ENCODE measurements at regions not wholly inside any gene's neighbourhood (a gene's known extent, or its start where the extent isn't known, plus 50 kb on each side); places are given as distances from the start of the nearest gene placed in this dataset.
A peak's percentile ranks its signal among the peaks of the same experiment; 100 is the strongest.

DNA sequence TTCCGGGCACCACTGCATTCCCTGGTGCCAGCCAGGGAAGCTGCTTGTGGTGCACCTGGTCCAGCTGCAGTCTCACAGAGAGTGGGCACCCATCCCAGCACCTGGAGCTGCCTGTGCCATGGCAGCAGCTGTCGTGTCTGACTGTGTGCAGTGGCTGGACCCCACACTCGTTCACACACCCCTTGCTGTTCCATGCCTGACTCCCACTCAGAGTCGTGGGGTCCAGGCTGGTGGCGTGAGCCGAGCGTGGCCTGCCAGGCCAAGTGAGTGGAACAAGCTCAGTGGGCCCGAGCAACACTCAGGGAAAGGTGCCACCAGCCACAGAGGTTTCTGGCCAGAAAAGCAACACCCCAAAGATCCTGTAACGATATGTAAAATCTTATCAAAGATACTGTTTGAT is 97.2 kb upstream of the KCNK1 start:
- Histone ChIP-seq H3K27ac (no peak overlapping the region), H3K27me3 (replicated peaks in 1 of 7) (peaks cover 0 to 18% (median 0%) of the 10 kb centered on the region in 7 donors), H3K36me3 (no peaks in the 10 kb centered on the region), H3K9me3 (peaks cover 0 to 4% (median 0%) of the 10 kb centered on the region in 8 donors), H3K4me3 (no peak overlapping the region), H3K4me1 (no peaks in the 10 kb centered on the region)
- DNase-seq = no peak
- no peak for TF ChIP-seq POLR2A (IDR thresholded peaks at IDR 0.05)
- no peak for TF ChIP-seq POLR2AphosphoS5 (IDR thresholded peaks at IDR 0.05)
- TF ChIP-seq, protein P1, sequence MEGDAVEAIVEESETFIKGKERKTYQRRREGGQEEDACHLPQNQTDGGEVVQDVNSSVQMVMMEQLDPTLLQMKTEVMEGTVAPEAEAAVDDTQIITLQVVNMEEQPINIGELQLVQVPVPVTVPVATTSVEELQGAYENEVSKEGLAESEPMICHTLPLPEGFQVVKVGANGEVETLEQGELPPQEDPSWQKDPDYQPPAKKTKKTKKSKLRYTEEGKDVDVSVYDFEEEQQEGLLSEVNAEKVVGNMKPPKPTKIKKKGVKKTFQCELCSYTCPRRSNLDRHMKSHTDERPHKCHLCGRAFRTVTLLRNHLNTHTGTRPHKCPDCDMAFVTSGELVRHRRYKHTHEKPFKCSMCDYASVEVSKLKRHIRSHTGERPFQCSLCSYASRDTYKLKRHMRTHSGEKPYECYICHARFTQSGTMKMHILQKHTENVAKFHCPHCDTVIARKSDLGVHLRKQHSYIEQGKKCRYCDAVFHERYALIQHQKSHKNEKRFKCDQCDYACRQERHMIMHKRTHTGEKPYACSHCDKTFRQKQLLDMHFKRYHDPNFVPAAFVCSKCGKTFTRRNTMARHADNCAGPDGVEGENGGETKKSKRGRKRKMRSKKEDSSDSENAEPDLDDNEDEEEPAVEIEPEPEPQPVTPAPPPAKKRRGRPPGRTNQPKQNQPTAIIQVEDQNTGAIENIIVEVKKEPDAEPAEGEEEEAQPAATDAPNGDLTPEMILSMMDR (IDR thresholded peaks at IDR 0.05 in 8 of 11, conservative IDR thresholded peaks at IDR 0.05 in 3 of 11) = no peak
- WGBS, 5 donors = 77 to 86% (median 80%) methylated on average over 8 to 9 of the region's 9 CpGs
- intact Hi-C loops (cut with DNase I; ENCODE audit: low total_unique reads) = no loop called here

DNA sequence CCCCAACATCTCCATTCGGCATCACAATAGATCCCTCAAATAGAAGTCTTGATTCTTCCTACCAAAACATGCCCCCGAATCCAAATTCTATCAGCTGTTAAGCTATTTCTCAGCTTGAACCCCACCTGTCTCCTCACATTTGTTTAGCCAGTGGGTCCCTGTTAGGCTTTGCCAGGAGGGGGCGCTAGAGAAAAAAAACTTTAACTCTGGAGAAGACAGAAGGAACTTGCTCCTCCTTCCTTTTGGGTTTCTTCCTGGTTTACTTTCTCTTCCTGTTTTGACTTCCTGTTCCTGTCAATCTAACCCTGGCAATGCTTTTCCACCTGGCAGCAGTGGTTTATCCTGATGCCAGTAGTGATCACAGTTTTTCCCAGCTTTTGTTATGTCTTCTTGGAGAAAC is 95.6 kb upstream of the KCNK1 start:
- 59 to 67% (median 62%) methylated on average over 3 of the region's 3 CpGs for WGBS, 5 donors
- Histone ChIP-seq H3K36me3 (no peaks in the 10 kb centered on the region), H3K4me3 (no peak overlapping the region), H3K4me1 (no peaks in the 10 kb centered on the region), H3K9me3 (peaks cover 0 to 4% (median 0%) of the 10 kb centered on the region in 8 donors), H3K27me3 (replicated peaks in 1 of 7) (peaks cover 0 to 18% (median 0%) of the 10 kb centered on the region in 7 donors), H3K27ac (no peak overlapping the region)
- no peak for TF ChIP-seq POLR2A (IDR thresholded peaks at IDR 0.05)
- TF ChIP-seq, protein P1 (IDR thresholded peaks at IDR 0.05 in 8 of 11, conservative IDR thresholded peaks at IDR 0.05 in 3 of 11) = peak in 1 of 11 experiments; percentile 21
- intact Hi-C loops (cut with DNase I; ENCODE audit: low total_unique reads) = no loop called here
- DNase-seq = no peak

DNA sequence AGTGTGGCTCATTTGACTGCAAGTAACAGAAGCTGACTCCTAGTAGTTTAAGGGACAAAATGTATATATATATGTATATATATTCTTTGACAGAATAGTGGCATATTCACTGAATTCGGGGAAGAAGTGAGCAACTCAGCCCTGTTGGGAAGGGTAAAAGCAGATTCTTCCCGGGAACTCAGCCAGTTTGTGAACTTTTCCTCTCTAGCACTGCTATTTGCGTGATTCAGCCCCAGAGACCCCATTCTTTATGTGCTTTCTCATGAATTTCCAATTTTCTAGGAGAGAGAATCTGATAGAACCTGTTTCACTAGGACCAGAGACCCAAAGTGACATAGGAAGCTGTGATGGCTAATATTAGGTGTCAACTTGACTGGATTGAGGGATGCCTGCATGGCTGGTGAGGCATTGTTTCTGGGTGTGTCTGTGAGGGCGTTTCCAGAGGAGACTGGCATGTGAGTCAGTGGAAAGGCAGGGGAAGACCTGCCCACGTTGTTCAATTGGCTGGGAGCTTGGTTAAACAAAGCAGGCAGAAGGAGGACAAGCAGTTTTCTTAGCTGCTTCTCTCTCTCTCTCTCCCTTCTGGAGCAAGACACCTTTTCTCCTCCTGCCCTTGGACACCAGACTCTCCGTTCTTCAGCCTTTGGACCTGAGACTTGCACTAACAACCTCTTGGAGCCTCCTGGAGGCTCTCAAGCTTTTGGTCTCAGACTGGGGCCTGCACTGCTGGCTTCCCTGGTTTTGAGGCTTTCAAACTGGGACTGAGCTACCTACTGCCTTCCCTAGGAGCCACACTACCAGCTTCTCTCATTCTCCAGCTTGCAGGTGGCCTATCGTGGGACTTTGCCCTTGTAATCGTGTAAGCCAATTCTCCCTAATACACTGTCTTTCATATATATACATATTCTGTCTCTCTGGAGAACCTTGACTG is 93.4 kb upstream of the KCNK1 start:
- peaks cover 0 to 9% (median 0%) of the 10 kb centered on the region in 7 donors for H3K27me3 ChIP-seq (replicated peaks in 1 of 7)
- intact Hi-C loops (cut with DNase I; ENCODE audit: low total_unique reads) = no loop called here

DNA sequence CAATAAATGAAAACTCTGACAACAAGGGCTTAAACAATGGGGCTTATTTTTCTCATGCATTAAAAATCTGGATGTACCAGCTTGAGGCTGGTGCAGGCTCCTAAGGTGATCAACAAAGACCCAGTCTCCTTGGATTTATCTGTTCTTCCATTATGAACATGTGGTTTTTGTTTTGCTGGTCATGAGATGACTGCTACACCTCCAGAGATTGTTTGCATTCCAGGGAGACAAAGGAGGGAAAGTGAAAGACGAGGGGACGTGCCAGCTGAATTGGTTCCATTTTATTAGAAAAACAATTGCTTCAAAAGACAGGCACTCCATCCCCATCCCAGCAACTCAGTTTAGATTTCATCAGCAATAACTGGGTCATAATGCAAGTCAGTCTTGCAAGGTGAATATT is 90.9 kb upstream of the KCNK1 start:
- TF ChIP-seq POLR2A (IDR thresholded peaks at IDR 0.05) (no peak), POLR2AphosphoS5 (IDR thresholded peaks at IDR 0.05) (no peak)
- TF ChIP-seq, protein P1 (IDR thresholded peaks at IDR 0.05 in 8 of 11, conservative IDR thresholded peaks at IDR 0.05 in 3 of 11) = no peak
- Histone ChIP-seq H3K27me3 (replicated peaks in 1 of 7) (peaks cover 0 to 9% (median 0%) of the 10 kb centered on the region in 7 donors), H3K4me3 (no peak overlapping the region), H3K36me3 (no peaks in the 10 kb centered on the region), H3K9me3 (peaks cover 0 to 4% (median 0%) of the 10 kb centered on the region in 8 donors), H3K4me1 (no peaks in the 10 kb centered on the region), H3K27ac (no peak overlapping the region)
- 58 to 78% (median 71%) methylated on average over 2 of the region's 2 CpGs for WGBS, 5 donors
- DNase-seq = no peak
- intact Hi-C loops (cut with DNase I; ENCODE audit: low total_unique reads) = no loop called here

More for the DNA sequence above, 93.4 kb upstream of the KCNK1 start:
- 56 to 77% (median 69%) methylated on average over 8 of the region's 8 CpGs for WGBS, 5 donors
- Histone ChIP-seq H3K4me1 (no peaks in the 10 kb centered on the region), H3K9me3 (peaks cover 0 to 4% (median 0%) of the 10 kb centered on the region in 8 donors), H3K27ac (no peak overlapping the region), H3K36me3 (no peaks in the 10 kb centered on the region), H3K4me3 (no peak overlapping the region)
- no peak for TF ChIP-seq POLR2A (IDR thresholded peaks at IDR 0.05)
- TF ChIP-seq POLR2AphosphoS5 (IDR thresholded peaks at IDR 0.05) = no peak
- TF ChIP-seq, protein P1 (IDR thresholded peaks at IDR 0.05 in 8 of 11, conservative IDR thresholded peaks at IDR 0.05 in 3 of 11) = no peak
- DNase-seq = no peak

Measured in spleen (tissue), 11 donors.